ENCODE measurements at regions not wholly inside any gene's neighbourhood (a gene's known extent, or its start where the extent isn't known, plus 50 kb on each side); places are given as distances from the start of the nearest gene placed in this dataset.

DNA sequence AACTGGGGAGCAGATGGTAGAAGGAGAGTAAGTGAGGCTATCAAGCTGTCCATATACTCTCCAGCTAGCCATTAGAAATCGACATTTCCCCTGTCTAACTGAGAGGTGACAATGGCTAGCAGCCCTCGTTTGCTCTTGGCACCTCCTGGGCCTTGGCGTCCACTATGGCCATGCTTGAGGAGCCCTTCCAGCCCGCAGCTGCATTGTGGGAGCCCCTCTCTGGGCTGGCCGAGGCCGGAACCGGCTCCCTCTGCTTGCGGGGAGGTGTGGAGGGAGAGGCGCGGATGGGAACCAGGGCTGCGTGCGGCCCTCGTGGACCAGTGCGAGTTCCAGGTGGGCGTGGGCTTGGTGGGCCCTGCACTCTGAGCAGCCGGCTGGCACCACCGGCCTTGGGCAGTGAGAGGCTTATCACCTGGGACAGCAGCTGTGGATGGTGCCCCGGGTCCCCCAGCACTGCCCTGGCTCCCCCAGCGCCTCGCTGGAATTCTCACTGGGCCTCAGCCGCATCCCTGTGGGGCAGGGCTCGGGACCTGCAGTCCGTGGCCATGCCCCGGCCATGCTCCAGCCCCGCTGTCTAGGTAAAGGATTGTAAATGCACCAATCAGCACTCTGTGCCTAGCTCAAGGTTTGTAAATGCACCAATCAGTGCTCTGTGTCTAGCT lies 56.2 kb upstream of the PARP1 start:
- TF ChIP-seq TAF1 (IDR thresholded peaks at IDR 0.05; ENCODE audit: borderline replicate concordance, low read depth, low read length) (no peak), POLR2A (IDR thresholded peaks at IDR 0.05; ENCODE audit: low read depth, low read length) (no peak)

Data from GM12892 (cell line).